Type B pancreatic cell (in vitro differentiated cells): ENCODE measurements at regions not wholly inside any gene's neighbourhood (a gene's known extent, or its start where the extent isn't known, plus 50 kb on each side); places are given as distances from the start of the nearest gene placed in this dataset.
"Not testable (repeated sequence)": the region's sequence is repeated elsewhere in the genome, so short reads cannot be mapped to it uniquely, and the experiment has no call there.

Source experiments
- DNase-seq: peaks from one replicate; pipeline ENCODE4 v3.0.0; 2021; ENCODE audit warnings: mixed read lengths; ENCODE audit not compliant: unreplicated experiment; ENCODE audit errors: extremely low spot score
- H3K27ac Mint-ChIP-seq: 2 replicates; pipeline ENCODE4 v1.8.0; 2021; ENCODE audit warnings: mild to moderate bottlenecking, mixed read lengths
- H3K27me3 Mint-ChIP-seq: 2 replicates; pipeline ENCODE4 v1.8.0; 2021; ENCODE audit warnings: mixed read lengths
- H3K36me3 Mint-ChIP-seq: 2 replicates; pipeline ENCODE4 v1.8.0; 2021; ENCODE audit warnings: mixed read lengths
- H3K4me1 Mint-ChIP-seq: one replicate; pipeline ENCODE4 v1.8.0; 2021; ENCODE audit warnings: mixed read lengths; ENCODE audit not compliant: unreplicated experiment
- H3K4me3 Mint-ChIP-seq: 2 replicates; pipeline ENCODE4 v1.8.0; 2021; ENCODE audit warnings: mild to moderate bottlenecking, mixed read lengths
- H3K9me3 Mint-ChIP-seq: 2 replicates; pipeline ENCODE4 v1.8.0; 2021; ENCODE audit warnings: mixed read lengths
- CTCF ChIP-seq: fragments of 200-600 bp; sonication (generic); conservative IDR thresholded peaks from 2 replicates; pipeline ENCODE4 v1.5.0; 2021; ENCODE audit warnings: antibody characterized with exemption, mild to moderate bottlenecking

GRCh38 chr1:31485166-31485565, 72.2 kb downstream of the SERINC2 start:
- Mint-ChIP-seq H3K36me3 (no peaks in the 10 kb centered on the region), H3K9me3 (peaks cover 3% of the 10 kb centered on the region), H3K27ac (no peak overlapping the region), H3K4me3 (no peak overlapping the region), H3K27me3 (peaks cover 8% of the 10 kb centered on the region), H3K4me1 (peaks cover 13% of the 10 kb centered on the region)
- TF ChIP-seq CTCF: no peak
- DNase-seq: no peak

- Mint-ChIP-seq H3K36me3 (no peaks in the 10 kb centered on the region), H3K27ac (no peak overlapping the region)
- DNase-seq: no peak
These were observed 74.1 kb downstream of the SERINC2 start for GRCh38 chr1:31487143-31487542.

GRCh38 chr1:31487721-31488293, 74.8 kb downstream of the SERINC2 start:
- no peak for DNase-seq
- no peaks in the 10 kb centered on the region for H3K36me3 Mint-ChIP-seq
- H3K27ac Mint-ChIP-seq: no peak overlapping the region
- H3K4me3 Mint-ChIP-seq: no peak overlapping the region
- no peak for TF ChIP-seq CTCF
- peaks cover 8% of the 10 kb centered on the region for H3K27me3 Mint-ChIP-seq
- peaks cover 3% of the 10 kb centered on the region for H3K9me3 Mint-ChIP-seq
- peaks cover 13% of the 10 kb centered on the region for H3K4me1 Mint-ChIP-seq

More at GRCh38 chr1:31487143-31487542, 74.1 kb downstream of the SERINC2 start:
- no peak for TF ChIP-seq CTCF
- peaks cover 13% of the 10 kb centered on the region for H3K4me1 Mint-ChIP-seq
- H3K4me3 Mint-ChIP-seq: no peak overlapping the region
- H3K27me3 Mint-ChIP-seq: peaks cover 8% of the 10 kb centered on the region
- peaks cover 3% of the 10 kb centered on the region for H3K9me3 Mint-ChIP-seq

- Mint-ChIP-seq H3K4me1 (peaks cover 8% of the 10 kb centered on the region), H3K27me3 (peaks cover 8% of the 10 kb centered on the region), H3K4me3 (no peak overlapping the region)
These were observed 75.5 kb downstream of the SERINC2 start for GRCh38 chr1:31488528-31488927.

GRCh38 chr1:31489575-31489974, 76.6 kb downstream of the SERINC2 start:
- not testable (repeated sequence) for H3K27ac Mint-ChIP-seq, H3K4me3 Mint-ChIP-seq, H3K4me1 Mint-ChIP-seq, H3K27me3 Mint-ChIP-seq, H3K36me3 Mint-ChIP-seq, DNase-seq, H3K9me3 Mint-ChIP-seq

More at GRCh38 chr1:31488528-31488927, 75.5 kb downstream of the SERINC2 start:
- H3K27ac Mint-ChIP-seq: no peak overlapping the region
- TF ChIP-seq CTCF: no peak
- H3K36me3 Mint-ChIP-seq: no peaks in the 10 kb centered on the region
- H3K9me3 Mint-ChIP-seq: peaks cover 3% of the 10 kb centered on the region
- no peak for DNase-seq

GRCh38 chr1:31490596-31490995, 77.6 kb downstream of the SERINC2 start:
- not testable (repeated sequence) for H3K27me3 Mint-ChIP-seq, H3K9me3 Mint-ChIP-seq, H3K4me3 Mint-ChIP-seq, H3K27ac Mint-ChIP-seq, H3K36me3 Mint-ChIP-seq, DNase-seq, H3K4me1 Mint-ChIP-seq

GRCh38 chr1:31495351-31495750, 81.0 kb upstream of the TINAGL1 start:
- not testable (repeated sequence) for H3K27me3 Mint-ChIP-seq, H3K27ac Mint-ChIP-seq, H3K4me3 Mint-ChIP-seq, DNase-seq, H3K4me1 Mint-ChIP-seq, H3K36me3 Mint-ChIP-seq, H3K9me3 Mint-ChIP-seq

- DNase-seq, H3K4me1 Mint-ChIP-seq, H3K27me3 Mint-ChIP-seq, H3K36me3 Mint-ChIP-seq, H3K27ac Mint-ChIP-seq, H3K4me3 Mint-ChIP-seq, H3K9me3 Mint-ChIP-seq: not testable (repeated sequence)
These were observed 80.5 kb upstream of the TINAGL1 start for GRCh38 chr1:31495770-31496169.
